MM.1S (cell line): ENCODE measurements at regions not wholly inside any gene's neighbourhood (a gene's known extent, or its start where the extent isn't known, plus 50 kb on each side); places are given as distances from the start of the nearest gene placed in this dataset.
"Not testable (repeated sequence)": the region's sequence is repeated elsewhere in the genome, so short reads cannot be mapped to it uniquely, and the experiment has no call there.

Experiments used
- DNase-seq: peaks from one replicate; pipeline ENCODE4 v3.0.0-alpha.2; 2015
- H2AFZ ChIP-seq: fragments of 300-600 bp; sonication (generic); 2 replicates; pipeline ENCODE4 v1.6.0; 2016; ENCODE audit warnings: antibody characterized with exemption, low read length
- H3F3A ChIP-seq: fragments of 300-600 bp; sonication (generic); 2 replicates; pipeline ENCODE4 v1.6.1; 2016; ENCODE audit warnings: mild to moderate bottlenecking, antibody characterized with exemption, low read length, moderate library complexity, mixed read lengths; ENCODE audit not compliant: insufficient read depth
- H3K27ac ChIP-seq: fragments of 300-600 bp; sonication (generic); 2 replicates; pipeline ENCODE4 v1.5.1; 2016; ENCODE audit warnings: mild to moderate bottlenecking, low read length
- H3K27me3 ChIP-seq: fragments of 300-600 bp; sonication (generic); replicated peaks from 2 replicates; pipeline ENCODE4 v1.6.0; 2016; ENCODE audit warnings: low read length; ENCODE audit not compliant: insufficient read depth
- H3K36me3 ChIP-seq: fragments of 300-600 bp; sonication (generic); replicated peaks from 2 replicates; pipeline ENCODE4 v1.6.1; 2016; ENCODE audit warnings: mild to moderate bottlenecking, low read length, mixed read lengths; ENCODE audit not compliant: insufficient read depth
- H3K4me1 ChIP-seq: fragments of 300-600 bp; sonication (generic); 2 replicates; pipeline ENCODE4 v1.6.1; 2016; ENCODE audit warnings: low read length, mixed read lengths
- H3K4me2 ChIP-seq: fragments of 300-600 bp; sonication (generic); 2 replicates; pipeline ENCODE4 v1.6.0; 2016; ENCODE audit warnings: low read depth, low read length
- H3K4me3 ChIP-seq: fragments of 300-600 bp; sonication (generic); 2 replicates; pipeline ENCODE4 v1.5.1; 2016; ENCODE audit warnings: low read length, mixed read lengths
- H3K79me2 ChIP-seq: fragments of 300-600 bp; sonication (generic); 2 replicates; pipeline ENCODE4 v1.6.1; 2016; ENCODE audit warnings: mixed run types, low read length, mixed read lengths
- H3K9ac ChIP-seq: fragments of 300-600 bp; sonication (generic); 2 replicates; pipeline ENCODE4 v1.6.1; 2016; ENCODE audit warnings: low read length, mixed read lengths
- H3K9me2 ChIP-seq: fragments of 300-600 bp; sonication (generic); replicated peaks from 2 replicates; pipeline ENCODE4 v1.6.1; 2016; ENCODE audit warnings: mild to moderate bottlenecking, low read length, mixed read lengths; ENCODE audit not compliant: insufficient read depth
- H3K9me3 ChIP-seq: fragments of 300-600 bp; sonication (generic); replicated peaks from 2 replicates; pipeline ENCODE4 v1.6.1; 2016; ENCODE audit warnings: mild to moderate bottlenecking, low read length, mixed read lengths; ENCODE audit not compliant: insufficient read depth
- H4K20me1 ChIP-seq: fragments of 300-600 bp; sonication (generic); 2 replicates; pipeline ENCODE4 v1.6.1; 2016; ENCODE audit warnings: mild to moderate bottlenecking, low read length, moderate library complexity, mixed read lengths; ENCODE audit not compliant: insufficient read depth
- EZH2 ChIP-seq: fragments of 300-600 bp; sonication (generic); optimal IDR thresholded peaks from 2 replicates; pipeline ENCODE3; 2017; ENCODE audit warnings: low read depth, mild to moderate bottlenecking, antibody characterized with exemption, low read length, mixed read lengths
- EZH2phosphoT487 ChIP-seq: fragments of 300-600 bp; sonication (generic); IDR thresholded peaks from 2 replicates; pipeline ENCODE4 v1.6.1; 2018; ENCODE audit warnings: antibody characterized with exemption, low read length
- TF ChIP-seq, protein P1 (sequence below): fragments of 300-600 bp; sonication (generic); IDR thresholded peaks from 2 replicates; pipeline ENCODE4 v1.5.1; 2016; ENCODE audit warnings: antibody characterized with exemption, low read length, mixed read lengths

DNA sequence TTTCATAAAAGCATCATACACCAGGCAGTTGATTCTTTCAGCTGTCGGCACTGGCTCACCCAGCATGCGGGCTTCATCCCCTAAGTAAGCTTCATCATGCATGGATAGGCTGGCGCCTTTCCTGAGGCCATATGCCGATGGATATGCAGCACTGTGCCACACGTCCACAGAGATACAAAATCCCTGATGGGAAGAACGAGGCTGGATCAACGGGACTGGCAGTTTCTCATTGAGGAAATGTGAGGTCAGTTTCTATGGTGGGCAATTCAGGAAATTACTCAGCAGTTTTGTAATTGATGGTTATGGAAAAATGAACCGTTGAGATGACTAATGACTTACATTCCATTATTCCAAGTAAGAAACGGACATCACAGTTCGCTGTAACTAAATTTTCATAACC, 453.8 kb downstream of the TMEM121 start:
- H3K79me2 ChIP-seq, result no peaks in the 10 kb centered on the region
- no peak overlapping the region for H3K4me2 ChIP-seq
- no peak overlapping the region for H2AFZ ChIP-seq
- no peak overlapping the region for H3K4me3 ChIP-seq
- H3K4me1 ChIP-seq, result no peaks in the 10 kb centered on the region
- H3K36me3 ChIP-seq, result no peaks in the 10 kb centered on the region
- no peak overlapping the region for H3K9ac ChIP-seq
- H3K9me2 ChIP-seq, result no peaks in the 10 kb centered on the region
- TF ChIP-seq EZH2phosphoT487 (no peak), EZH2 (no peak)
- TF ChIP-seq, protein P1, sequence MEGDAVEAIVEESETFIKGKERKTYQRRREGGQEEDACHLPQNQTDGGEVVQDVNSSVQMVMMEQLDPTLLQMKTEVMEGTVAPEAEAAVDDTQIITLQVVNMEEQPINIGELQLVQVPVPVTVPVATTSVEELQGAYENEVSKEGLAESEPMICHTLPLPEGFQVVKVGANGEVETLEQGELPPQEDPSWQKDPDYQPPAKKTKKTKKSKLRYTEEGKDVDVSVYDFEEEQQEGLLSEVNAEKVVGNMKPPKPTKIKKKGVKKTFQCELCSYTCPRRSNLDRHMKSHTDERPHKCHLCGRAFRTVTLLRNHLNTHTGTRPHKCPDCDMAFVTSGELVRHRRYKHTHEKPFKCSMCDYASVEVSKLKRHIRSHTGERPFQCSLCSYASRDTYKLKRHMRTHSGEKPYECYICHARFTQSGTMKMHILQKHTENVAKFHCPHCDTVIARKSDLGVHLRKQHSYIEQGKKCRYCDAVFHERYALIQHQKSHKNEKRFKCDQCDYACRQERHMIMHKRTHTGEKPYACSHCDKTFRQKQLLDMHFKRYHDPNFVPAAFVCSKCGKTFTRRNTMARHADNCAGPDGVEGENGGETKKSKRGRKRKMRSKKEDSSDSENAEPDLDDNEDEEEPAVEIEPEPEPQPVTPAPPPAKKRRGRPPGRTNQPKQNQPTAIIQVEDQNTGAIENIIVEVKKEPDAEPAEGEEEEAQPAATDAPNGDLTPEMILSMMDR, result no peak
- H4K20me1 ChIP-seq, result no peaks in the 10 kb centered on the region
- no peak for DNase-seq
- no peaks in the 10 kb centered on the region for H3K27me3 ChIP-seq
- no peak overlapping the region for H3K27ac ChIP-seq
- no peaks in the 10 kb centered on the region for H3F3A ChIP-seq
- no peaks in the 10 kb centered on the region for H3K9me3 ChIP-seq

DNA sequence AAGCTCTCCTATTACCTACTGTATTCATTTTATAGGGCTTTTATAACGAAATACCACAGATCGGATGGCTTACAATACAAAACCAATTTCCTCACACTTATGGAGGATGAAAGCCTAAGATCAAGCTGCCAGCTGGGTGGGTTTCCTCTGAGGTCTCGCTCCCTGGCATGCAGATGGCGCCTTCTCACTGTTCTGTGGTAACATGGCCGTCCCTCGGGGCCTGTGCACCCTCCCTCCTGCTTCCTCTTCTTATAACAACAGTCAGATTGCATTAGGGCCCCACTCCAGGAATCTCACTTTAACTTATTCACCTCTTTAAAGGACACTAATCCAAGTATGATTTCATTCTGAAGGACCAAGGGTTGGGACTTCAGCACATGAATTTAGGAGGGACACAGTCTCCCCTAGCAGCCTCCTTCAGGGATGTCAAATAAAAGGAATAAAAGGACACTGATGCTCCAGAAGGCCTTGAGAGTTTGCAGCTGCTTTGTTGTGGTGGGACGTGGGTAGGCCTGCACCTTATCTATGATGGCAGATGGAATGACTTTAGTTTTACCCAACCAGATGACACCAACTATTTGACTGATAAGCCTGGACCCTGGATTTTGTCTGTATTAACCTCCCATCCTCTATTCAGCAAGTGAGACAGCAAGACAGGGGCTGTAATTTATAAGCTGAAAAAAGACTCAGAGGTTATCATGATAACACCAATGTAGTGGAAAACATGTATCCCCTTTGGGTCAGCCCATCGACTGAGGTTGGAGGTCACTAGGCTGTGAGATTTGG, 455.3 kb downstream of the TMEM121 start:
- not testable (repeated sequence) for H3K79me2 ChIP-seq, DNase-seq

DNA sequence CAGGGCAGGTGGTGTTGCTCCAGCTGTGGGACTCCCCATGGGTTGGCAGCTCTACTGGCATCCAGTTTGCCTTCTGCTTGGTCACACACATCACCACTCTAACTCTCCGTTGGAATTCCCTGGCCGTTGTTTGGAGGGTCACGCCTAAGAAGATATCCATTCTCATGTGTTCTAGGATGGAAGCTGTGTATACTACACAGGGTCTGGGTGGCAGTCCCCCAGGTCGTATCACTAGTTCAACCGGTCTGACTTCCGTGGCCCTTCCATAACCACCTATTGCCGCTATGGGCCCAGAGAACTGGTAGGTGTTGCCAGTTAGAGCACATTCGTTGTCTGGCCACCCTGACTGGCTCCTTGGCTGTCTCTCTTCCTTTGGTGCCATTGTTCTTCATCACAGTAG, 456.3 kb downstream of the TMEM121 start:
- Histone ChIP-seq H3K9me2 (no peaks in the 10 kb centered on the region), H2AFZ (no peak overlapping the region), H3K4me2 (no peak overlapping the region), H3K27ac (no peak overlapping the region), H3F3A (no peaks in the 10 kb centered on the region), H3K79me2 (no peaks in the 10 kb centered on the region), H3K27me3 (no peaks in the 10 kb centered on the region), H3K4me1 (no peaks in the 10 kb centered on the region), H3K9ac (no peak overlapping the region), H3K4me3 (no peak overlapping the region), H4K20me1 (no peaks in the 10 kb centered on the region), H3K36me3 (no peaks in the 10 kb centered on the region), H3K9me3 (no peaks in the 10 kb centered on the region)
- no peak for DNase-seq
- no peak for TF ChIP-seq EZH2phosphoT487
- no peak for TF ChIP-seq EZH2
- TF ChIP-seq, protein P1, result no peak

More for the DNA sequence above, 455.3 kb downstream of the TMEM121 start:
- H3K27ac ChIP-seq, H4K20me1 ChIP-seq, H3K27me3 ChIP-seq, H3K4me1 ChIP-seq, H3K9me3 ChIP-seq, H3K9ac ChIP-seq, H3F3A ChIP-seq, H3K4me3 ChIP-seq, H3K36me3 ChIP-seq, H2AFZ ChIP-seq, H3K9me2 ChIP-seq, H3K4me2 ChIP-seq: not testable (repeated sequence)

DNA sequence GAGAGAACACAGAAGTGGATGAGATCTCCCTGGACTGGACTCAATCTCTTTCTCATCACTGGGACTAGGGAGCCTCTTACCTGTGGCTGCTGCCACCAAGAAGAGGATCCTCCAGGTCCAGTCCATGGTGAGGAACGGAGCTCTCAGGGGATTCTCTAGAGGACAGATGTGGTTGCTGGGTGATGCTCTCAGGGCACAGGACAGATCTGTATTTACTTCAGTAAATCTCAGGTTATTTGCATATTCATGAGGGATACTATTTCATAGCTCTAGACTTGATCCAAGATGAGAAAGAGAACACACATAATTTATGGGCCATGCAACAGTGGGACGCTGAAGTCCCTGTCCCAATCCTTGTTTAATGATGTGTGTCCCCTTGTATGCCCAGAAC, 460.5 kb downstream of the TMEM121 start:
- Histone ChIP-seq H3K9me3 (no peaks in the 10 kb centered on the region), H3K4me2 (no peak overlapping the region), H3F3A (no peaks in the 10 kb centered on the region), H3K27ac (no peak overlapping the region), H3K27me3 (no peaks in the 10 kb centered on the region), H3K4me1 (no peaks in the 10 kb centered on the region), H3K79me2 (no peaks in the 10 kb centered on the region), H4K20me1 (no peaks in the 10 kb centered on the region), H2AFZ (no peak overlapping the region), H3K36me3 (no peaks in the 10 kb centered on the region), H3K4me3 (no peak overlapping the region), H3K9me2 (no peaks in the 10 kb centered on the region), H3K9ac (no peak overlapping the region)
- no peak for TF ChIP-seq EZH2phosphoT487
- TF ChIP-seq EZH2, result no peak
- TF ChIP-seq, protein P1, result no peak
- no peak for DNase-seq
